GM21360 (cell line): ENCODE measurements at regions not wholly inside any gene's neighbourhood (a gene's known extent, or its start where the extent isn't known, plus 50 kb on each side); places are given as distances from the start of the nearest gene placed in this dataset.
A peak's percentile ranks its signal among the peaks of the same experiment; 100 is the strongest.
"Not testable (repeated sequence)": the region's sequence is repeated elsewhere in the genome, so short reads cannot be mapped to it uniquely, and the experiment has no call there.

Experiments
- ATAC-seq: cut with Tn5 transposase; IDR thresholded peaks from one replicate; pipeline ENCODE4 v1.9.1; 2021; ENCODE audit warnings: mild to moderate bottlenecking, moderate library complexity; ENCODE audit not compliant: unreplicated experiment

- no peak for ATAC-seq
Measured at GRCh38 chr3:153889905-153890334, 231.3 kb upstream of the ARHGEF26 start.

GRCh38 chr3:153892126-153892525 lies 229.1 kb upstream of the ARHGEF26 start:
- no peak for ATAC-seq

GRCh38 chr3:153894857-153895256 lies 226.3 kb upstream of the ARHGEF26 start:
- no peak for ATAC-seq

- no peak for ATAC-seq
Measured at GRCh38 chr3:153896197-153896596, 225.0 kb upstream of the ARHGEF26 start.

- ATAC-seq = no peak
Measured at GRCh38 chr3:153897025-153897723, 224.0 kb upstream of the ARHGEF26 start.

- peak; percentile 68 for ATAC-seq
Measured at GRCh38 chr3:153897842-153898241, 223.3 kb upstream of the ARHGEF26 start.

GRCh38 chr3:153901152-153901551 lies 220.0 kb upstream of the ARHGEF26 start:
- ATAC-seq = no peak

GRCh38 chr3:153901991-153902390 lies 219.2 kb upstream of the ARHGEF26 start:
- ATAC-seq = no peak

GRCh38 chr3:153903430-153903829 lies 217.8 kb upstream of the ARHGEF26 start:
- peak; percentile 87 for ATAC-seq

GRCh38 chr3:153906366-153906765 lies 214.8 kb upstream of the ARHGEF26 start:
- ATAC-seq = no peak

GRCh38 chr3:153910387-153910786 lies 210.8 kb upstream of the ARHGEF26 start:
- ATAC-seq = no peak

GRCh38 chr3:153911116-153911515 lies 210.1 kb upstream of the ARHGEF26 start:
- no peak for ATAC-seq

- ATAC-seq = no peak
Measured at GRCh38 chr3:153919773-153920172, 201.4 kb upstream of the ARHGEF26 start.

GRCh38 chr3:153921826-153922225 lies 199.4 kb upstream of the ARHGEF26 start:
- ATAC-seq = no peak

- no peak for ATAC-seq
Measured at GRCh38 chr3:153925841-153926514, 195.2 kb upstream of the ARHGEF26 start.

GRCh38 chr3:153927107-153927506 lies 194.1 kb upstream of the ARHGEF26 start:
- no peak for ATAC-seq

GRCh38 chr3:153928851-153929250 lies 192.3 kb upstream of the ARHGEF26 start:
- no peak for ATAC-seq

- not testable (repeated sequence) for ATAC-seq
Measured at GRCh38 chr3:153933481-153933880, 187.7 kb upstream of the ARHGEF26 start.

- no peak for ATAC-seq
Measured at GRCh38 chr3:153944084-153944483, 177.1 kb upstream of the ARHGEF26 start.

GRCh38 chr3:153951276-153951675 lies 169.9 kb upstream of the ARHGEF26 start:
- ATAC-seq = no peak

- ATAC-seq = no peak
Measured at GRCh38 chr3:153952091-153952490, 169.1 kb upstream of the ARHGEF26 start.

- no peak for ATAC-seq
Measured at GRCh38 chr3:153956613-153957012, 164.6 kb upstream of the ARHGEF26 start.
